ENCODE measurements at regions not wholly inside any gene's neighbourhood (a gene's known extent, or its start where the extent isn't known, plus 50 kb on each side); places are given as distances from the start of the nearest gene placed in this dataset.

- TF ChIP-seq CTCF (IDR thresholded peaks at IDR 0.05 in 4 of 5, conservative IDR thresholded peaks at IDR 0.05 in 1 of 5) (no peak), POLR2A (IDR thresholded peaks at IDR 0.05) (no peak)
Observed at GRCh38 chr2:66903745-66904465, 469.0 kb downstream of the MEIS1 start.
